ENCODE measurements at regions not wholly inside any gene's neighbourhood (a gene's known extent, or its start where the extent isn't known, plus 50 kb on each side); places are given as distances from the start of the nearest gene placed in this dataset.

DNA sequence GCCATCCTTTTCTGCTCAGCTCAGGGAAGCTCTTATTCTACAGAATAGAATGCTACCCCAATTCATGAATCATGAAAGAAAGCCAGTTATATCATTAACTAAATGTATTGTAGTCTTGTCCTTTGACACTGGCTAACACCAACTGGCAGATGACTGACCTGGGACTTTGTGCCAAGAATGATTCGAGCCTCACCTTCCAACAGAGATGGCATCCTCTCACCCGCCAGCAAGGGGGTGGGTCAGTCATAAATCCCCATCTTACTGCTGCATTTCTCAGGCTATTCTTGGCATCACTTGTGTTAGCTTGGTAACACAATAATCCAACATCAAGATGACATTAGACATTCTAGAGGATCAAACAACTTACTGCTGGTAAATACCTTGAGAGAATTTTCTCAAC is 1239.8 kb upstream of the MIR17HG start:
- no peak for TF ChIP-seq EP300 (IDR thresholded peaks at IDR 0.05)
- no peak for TF ChIP-seq CTCF (IDR thresholded peaks at IDR 0.05)

Measured in gastroesophageal sphincter (tissue), 3 donors.